BE2C (cell line): ENCODE measurements at regions not wholly inside any gene's neighbourhood (a gene's known extent, or its start where the extent isn't known, plus 50 kb on each side); places are given as distances from the start of the nearest gene placed in this dataset.
A peak's percentile ranks its signal among the peaks of the same experiment; 100 is the strongest.
"Not testable (repeated sequence)": the region's sequence is repeated elsewhere in the genome, so short reads cannot be mapped to it uniquely, and the experiment has no call there.

ENCODE experiments used
- DNase-seq: peaks from one replicate; pipeline ENCODE4 v3.0.0-alpha.2; 2020
- H3K27me3 ChIP-seq: fragments of 250-450 bp; sonication (Bioruptor Pico); 2 replicates; pipeline ENCODE4 v1.5.1; 2020; ENCODE audit warnings: mild to moderate bottlenecking
- H3K36me3 ChIP-seq: fragments of 250-450 bp; sonication (Bioruptor Pico); 2 replicates; pipeline ENCODE4 v1.5.1; 2020; ENCODE audit warnings: mild to moderate bottlenecking
- H3K4me1 ChIP-seq: fragments of 250-450 bp; sonication (Bioruptor Pico); 2 replicates; pipeline ENCODE4 v1.5.1; 2020
- H3K4me3 ChIP-seq: 2 replicates; pipeline ENCODE4 v1.5.1; 2011; ENCODE audit warnings: low read depth, low read length
- H3K9me3 ChIP-seq: fragments of 250-450 bp; sonication (Bioruptor Pico); 2 replicates; pipeline ENCODE4 v1.5.1; 2020
- TF ChIP-seq, protein P1 (sequence below): IDR thresholded peaks from 2 replicates; pipeline ENCODE4 v1.5.1; 2012; ENCODE audit warnings: mild to moderate bottlenecking, low read depth, low read length

DNA sequence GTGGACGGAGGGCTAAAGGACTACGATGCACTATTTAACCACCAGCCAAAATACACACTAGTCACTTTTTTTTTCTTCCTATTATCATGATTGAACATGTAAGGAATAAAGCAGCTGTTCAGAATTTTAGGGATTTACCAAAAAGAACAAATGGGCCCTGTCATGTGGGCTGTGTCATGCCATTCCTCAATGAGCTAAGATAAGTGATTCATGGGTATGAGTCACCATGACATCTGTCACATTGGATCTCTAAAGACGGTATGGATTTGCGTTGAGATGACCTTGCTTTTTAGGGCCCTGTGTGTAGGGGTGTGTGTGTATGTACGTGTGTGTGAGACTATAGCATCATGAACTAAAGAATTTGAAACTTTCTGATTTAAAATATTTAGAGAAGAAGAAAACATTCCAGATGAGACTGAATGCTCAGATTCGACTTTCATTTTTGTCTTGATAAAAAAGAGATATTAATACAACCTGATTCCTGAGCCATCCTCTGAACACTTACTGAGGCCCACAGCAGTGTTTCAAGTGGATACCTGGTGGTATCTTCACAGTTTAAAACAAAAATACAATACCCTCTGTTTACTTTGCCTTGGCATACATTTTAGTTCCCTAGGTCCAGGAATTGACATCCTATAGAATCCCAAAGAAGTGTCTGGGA is 246.1 kb upstream of the DUSP10 start:
- Histone ChIP-seq H3K4me1 (peaks cover 3% of the 10 kb centered on the region; the same call in 1 of the 2 replicates), H3K9me3 (no peaks in the 10 kb centered on the region), H3K27me3 (no peaks in the 10 kb centered on the region), H3K36me3 (no peaks in the 10 kb centered on the region), H3K4me3 (no peak overlapping the region)
- DNase-seq: peak; percentile 11
- TF ChIP-seq, protein P1, sequence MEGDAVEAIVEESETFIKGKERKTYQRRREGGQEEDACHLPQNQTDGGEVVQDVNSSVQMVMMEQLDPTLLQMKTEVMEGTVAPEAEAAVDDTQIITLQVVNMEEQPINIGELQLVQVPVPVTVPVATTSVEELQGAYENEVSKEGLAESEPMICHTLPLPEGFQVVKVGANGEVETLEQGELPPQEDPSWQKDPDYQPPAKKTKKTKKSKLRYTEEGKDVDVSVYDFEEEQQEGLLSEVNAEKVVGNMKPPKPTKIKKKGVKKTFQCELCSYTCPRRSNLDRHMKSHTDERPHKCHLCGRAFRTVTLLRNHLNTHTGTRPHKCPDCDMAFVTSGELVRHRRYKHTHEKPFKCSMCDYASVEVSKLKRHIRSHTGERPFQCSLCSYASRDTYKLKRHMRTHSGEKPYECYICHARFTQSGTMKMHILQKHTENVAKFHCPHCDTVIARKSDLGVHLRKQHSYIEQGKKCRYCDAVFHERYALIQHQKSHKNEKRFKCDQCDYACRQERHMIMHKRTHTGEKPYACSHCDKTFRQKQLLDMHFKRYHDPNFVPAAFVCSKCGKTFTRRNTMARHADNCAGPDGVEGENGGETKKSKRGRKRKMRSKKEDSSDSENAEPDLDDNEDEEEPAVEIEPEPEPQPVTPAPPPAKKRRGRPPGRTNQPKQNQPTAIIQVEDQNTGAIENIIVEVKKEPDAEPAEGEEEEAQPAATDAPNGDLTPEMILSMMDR: no peak

- no peak overlapping the region for H3K4me3 ChIP-seq
- no peak for DNase-seq
- no peaks in the 10 kb centered on the region for H3K9me3 ChIP-seq
- no peaks in the 10 kb centered on the region for H3K36me3 ChIP-seq
- H3K4me1 ChIP-seq: peaks cover 3% of the 10 kb centered on the region; the same call in 1 of the 2 replicates
- TF ChIP-seq, protein P1: no peak
- no peaks in the 10 kb centered on the region for H3K27me3 ChIP-seq
These were observed 241.6 kb upstream of the DUSP10 start for GRCh38 chr1:221983444-221983843.

DNA sequence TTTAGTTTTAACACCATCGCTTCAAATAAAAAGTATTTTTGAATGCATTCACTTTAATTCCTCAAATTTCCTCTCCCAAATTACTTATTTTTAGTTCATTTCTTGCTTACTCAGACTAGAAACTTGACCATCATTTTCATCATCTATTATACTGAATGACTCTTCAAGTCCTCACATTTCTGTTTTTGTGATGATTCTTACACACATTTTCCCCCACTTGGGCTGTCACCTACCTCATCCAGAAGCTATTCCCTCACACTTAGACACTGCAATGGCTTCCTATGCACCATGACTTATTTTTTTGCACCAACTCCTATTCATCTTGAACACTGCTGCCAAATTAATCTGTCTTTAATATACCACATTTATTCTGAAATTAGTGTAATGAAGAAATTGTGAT is 239.6 kb upstream of the DUSP10 start:
- DNase-seq: no peak
- TF ChIP-seq, protein P1: no peak
- Histone ChIP-seq H3K4me3 (no peak overlapping the region), H3K36me3 (no peaks in the 10 kb centered on the region), H3K4me1 (no peaks in the 10 kb centered on the region), H3K9me3 (no peaks in the 10 kb centered on the region), H3K27me3 (no peaks in the 10 kb centered on the region)

GRCh38 chr1:221979444-221980032 is 237.6 kb upstream of the DUSP10 start:
- Histone ChIP-seq H3K4me3 (no peak overlapping the region), H3K36me3 (no peaks in the 10 kb centered on the region), H3K4me1 (no peaks in the 10 kb centered on the region), H3K27me3 (no peaks in the 10 kb centered on the region), H3K9me3 (no peaks in the 10 kb centered on the region)
- TF ChIP-seq, protein P1: peak; percentile 43
- DNase-seq: no peak

DNA sequence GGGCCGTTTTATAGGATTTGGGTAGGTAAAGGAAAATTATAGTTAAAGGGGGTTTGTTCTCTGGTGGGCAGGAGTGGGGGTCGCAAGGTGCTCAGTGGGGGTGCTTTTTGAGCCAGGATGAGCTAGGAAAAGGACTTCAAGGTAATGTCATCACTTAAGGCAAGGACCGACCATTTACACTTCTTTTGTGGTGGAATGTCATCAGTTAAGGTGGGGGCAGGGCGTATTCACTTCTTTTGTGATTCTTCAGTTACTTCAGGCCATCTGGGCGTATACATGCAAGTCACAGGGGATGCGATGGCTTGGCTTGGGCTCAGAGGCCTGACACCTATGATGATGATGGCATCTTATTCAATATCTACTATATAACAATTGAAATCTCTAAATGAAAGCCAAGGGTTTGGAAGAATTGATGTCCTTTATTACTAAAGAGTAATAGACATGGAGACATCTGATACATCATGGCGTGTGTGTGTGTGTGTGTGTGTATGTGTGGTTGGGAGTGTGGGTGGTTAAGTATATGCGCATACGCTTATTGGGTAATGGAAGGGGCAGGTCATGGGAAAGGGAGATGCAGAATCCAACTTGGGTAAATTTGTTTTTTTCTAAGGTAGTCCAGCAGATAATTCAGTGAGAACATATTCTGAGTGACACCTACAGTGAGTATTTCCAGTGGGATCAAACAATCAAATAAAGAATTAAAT is 236.9 kb upstream of the DUSP10 start:
- not testable (repeated sequence) for H3K27me3 ChIP-seq, H3K9me3 ChIP-seq, H3K4me1 ChIP-seq, H3K36me3 ChIP-seq, DNase-seq, H3K4me3 ChIP-seq

GRCh38 chr1:221973787-221974186 is 231.9 kb upstream of the DUSP10 start:
- DNase-seq, H3K27me3 ChIP-seq, H3K36me3 ChIP-seq, H3K4me3 ChIP-seq, H3K4me1 ChIP-seq, H3K9me3 ChIP-seq: not testable (repeated sequence)
